SK-N-SH (cell line): ENCODE measurements at regions not wholly inside any gene's neighbourhood (a gene's known extent, or its start where the extent isn't known, plus 50 kb on each side); places are given as distances from the start of the nearest gene placed in this dataset.

Experiments used
- CHD2 ChIP-seq: fragments of 150-350 bp; IDR thresholded peaks from 2 replicates; pipeline ENCODE4 v1.6.1; 2018; ENCODE audit warnings: low read length; ENCODE audit not compliant: partially characterized antibody
- CTCF ChIP-seq: fragments of 200-600 bp; sonication (generic); IDR thresholded peaks from 2 replicates; pipeline ENCODE4 v1.6.1; 2017; ENCODE audit warnings: antibody characterized with exemption, mild to moderate bottlenecking, moderate library complexity
- NRF1 ChIP-seq: IDR thresholded peaks from 2 replicates; pipeline ENCODE4 v1.6.1; 2012; ENCODE audit warnings: low read depth, mild to moderate bottlenecking, low read length
- PBX3 ChIP-seq: IDR thresholded peaks from 2 replicates; pipeline ENCODE4; 2012
- RXRA ChIP-seq: IDR thresholded peaks from 2 replicates; pipeline ENCODE4 v1.4.0; 2012; ENCODE audit warnings: low read depth, mild to moderate bottlenecking, borderline replicate concordance
- YY1 ChIP-seq: IDR thresholded peaks from 2 replicates; pipeline ENCODE4 v1.4.0; 2012; ENCODE audit warnings: low read depth, mild to moderate bottlenecking

- no peak for TF ChIP-seq CTCF
- TF ChIP-seq PBX3 = no peak
- no peak for TF ChIP-seq NRF1
- TF ChIP-seq YY1 = no peak
- no peak for TF ChIP-seq CHD2
- TF ChIP-seq RXRA = no peak
Observed at GRCh38 chr4:137420901-137421396, 111.3 kb downstream of the PCDH18 start.
